ENCODE measurements at regions not wholly inside any gene's neighbourhood (a gene's known extent, or its start where the extent isn't known, plus 50 kb on each side); places are given as distances from the start of the nearest gene placed in this dataset.
A peak's percentile ranks its signal among the peaks of the same experiment; 100 is the strongest.

DNA sequence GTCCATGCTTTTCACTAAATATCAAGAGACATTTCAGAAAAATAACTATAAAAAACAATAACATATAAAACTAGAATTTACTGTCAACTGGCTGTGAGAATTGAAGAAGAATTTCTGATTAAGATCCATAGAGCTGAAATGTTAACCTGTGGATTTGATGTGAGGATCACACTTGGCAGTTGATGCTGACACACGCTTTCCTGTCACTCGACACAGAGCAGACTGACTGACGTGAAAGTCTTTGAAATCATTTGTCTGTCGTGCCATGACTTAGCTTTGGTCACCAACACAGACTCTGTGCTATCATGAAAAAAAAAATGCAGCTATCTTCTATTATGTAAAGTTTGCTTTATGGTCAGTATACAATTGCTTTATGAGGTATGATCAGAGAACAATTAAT is 706.0 kb upstream of the ZP4 start:
- no peak for DNase-seq (ENCODE audit: low read depth in 4 of 4, low spot score in 3 of 4)

DNA sequence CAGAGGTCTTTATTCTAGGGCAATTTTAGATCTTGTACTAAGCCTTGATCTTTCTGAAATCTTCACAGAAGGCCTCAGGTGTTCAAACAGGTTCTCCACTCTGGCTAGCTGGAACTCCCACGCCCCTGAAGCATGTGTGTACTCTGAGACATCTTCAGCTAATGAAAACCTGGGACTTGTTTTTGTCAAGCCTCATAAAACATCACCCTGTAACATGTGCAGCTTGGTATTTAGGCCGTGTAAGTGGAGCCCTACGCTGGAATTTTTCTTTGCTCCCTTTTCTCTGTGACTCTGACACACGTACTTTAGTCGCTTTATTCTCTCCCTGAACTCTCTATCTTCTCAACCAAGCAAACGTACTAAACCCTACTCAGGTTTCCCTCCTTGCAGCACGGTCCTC is 701.9 kb upstream of the ZP4 start:
- DNase-seq (ENCODE audit: low read depth in 4 of 4, low spot score in 3 of 4), result peak; percentile 7 to 56 (median 38)

DNA sequence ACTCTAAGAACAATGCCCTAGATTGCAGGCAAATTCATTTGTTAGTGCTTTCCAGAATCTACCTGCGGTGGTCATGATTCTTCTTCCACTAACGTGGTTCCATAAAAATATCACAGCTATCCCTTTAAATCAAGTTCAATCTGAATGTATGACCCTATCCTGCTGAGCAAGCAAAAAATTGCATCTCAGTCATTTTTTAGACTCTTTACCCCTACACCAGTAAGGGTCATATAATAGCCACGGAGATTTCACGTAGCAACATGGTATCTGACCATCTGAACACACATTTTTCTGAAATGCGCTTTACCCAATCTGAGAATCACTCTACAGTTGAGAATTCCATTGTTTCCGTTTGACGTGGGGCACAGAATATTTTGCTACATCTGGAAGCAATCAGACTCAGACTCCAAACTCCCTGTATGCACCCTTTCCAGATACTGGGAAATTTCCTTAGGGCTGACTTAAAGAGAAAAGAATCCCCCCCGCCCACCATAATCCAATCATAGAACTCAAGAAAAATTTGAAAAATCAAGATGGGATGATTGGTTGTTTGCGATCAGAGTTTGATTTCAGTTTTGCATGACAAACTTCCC is 699.2 kb upstream of the ZP4 start:
- no peak for DNase-seq (ENCODE audit: low read depth in 4 of 4, low spot score in 3 of 4)

DNA sequence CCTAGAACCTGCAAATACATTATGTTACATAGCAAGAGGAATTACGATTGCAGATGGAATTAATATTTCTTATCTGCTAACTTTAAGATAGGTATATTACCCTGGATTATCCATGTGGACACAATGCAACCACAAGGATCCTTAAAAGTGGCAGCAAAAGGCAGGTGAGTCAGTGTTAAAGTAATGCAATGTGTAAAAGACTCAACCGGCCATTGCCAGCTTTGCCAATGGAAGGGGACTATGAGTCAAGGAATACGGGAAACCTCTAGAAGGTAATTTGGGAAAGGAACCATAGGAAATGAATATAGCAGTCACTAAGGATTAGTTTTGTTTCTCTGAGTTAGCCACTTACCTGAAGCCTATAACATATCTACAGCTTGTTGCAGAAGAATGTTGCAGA is 692.1 kb upstream of the ZP4 start:
- DNase-seq (ENCODE audit: low read depth in 4 of 4, low spot score in 3 of 4), result no peak

DNA sequence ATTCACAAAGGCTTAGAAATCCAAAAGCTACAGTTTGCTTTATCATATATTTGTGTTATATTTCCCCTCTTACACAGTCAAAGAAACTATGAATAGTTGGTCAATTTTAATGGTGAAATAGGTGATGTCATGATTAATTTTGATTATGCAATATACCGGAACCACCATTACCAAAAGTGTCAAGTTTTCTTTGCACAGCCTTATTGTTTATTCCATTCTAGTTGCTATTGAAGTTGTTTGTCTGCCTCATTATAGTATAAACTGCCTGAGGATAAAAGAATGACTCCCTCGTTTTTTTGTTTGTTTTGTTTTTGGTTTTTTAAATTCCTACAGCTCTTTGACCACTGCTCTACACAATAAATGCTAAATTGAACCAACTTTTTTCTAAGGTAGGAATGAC is 690.6 kb upstream of the ZP4 start:
- DNase-seq (ENCODE audit: low read depth in 4 of 4, low spot score in 3 of 4), result no peak

DNA sequence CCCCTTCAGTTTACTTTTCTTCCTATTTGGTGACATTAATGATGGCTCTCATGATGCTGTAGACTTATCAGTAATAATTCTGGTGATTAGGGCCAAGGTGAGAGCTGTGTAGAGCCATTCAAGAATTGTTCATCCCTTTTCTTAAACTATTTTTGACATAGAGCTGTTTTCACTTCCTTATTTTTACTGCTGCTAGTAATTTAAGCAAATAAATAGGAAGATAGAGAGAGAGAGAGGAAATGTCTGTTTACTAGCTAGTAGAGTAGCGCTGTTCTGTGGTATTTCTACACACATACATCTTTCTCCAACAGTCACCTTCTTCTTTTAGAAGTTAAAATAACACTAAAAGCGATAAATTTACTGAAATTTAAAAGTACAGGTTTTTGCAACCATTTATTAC is 678.0 kb upstream of the ZP4 start:
- no peak for DNase-seq (ENCODE audit: low read depth in 4 of 4, low spot score in 3 of 4)

DNA sequence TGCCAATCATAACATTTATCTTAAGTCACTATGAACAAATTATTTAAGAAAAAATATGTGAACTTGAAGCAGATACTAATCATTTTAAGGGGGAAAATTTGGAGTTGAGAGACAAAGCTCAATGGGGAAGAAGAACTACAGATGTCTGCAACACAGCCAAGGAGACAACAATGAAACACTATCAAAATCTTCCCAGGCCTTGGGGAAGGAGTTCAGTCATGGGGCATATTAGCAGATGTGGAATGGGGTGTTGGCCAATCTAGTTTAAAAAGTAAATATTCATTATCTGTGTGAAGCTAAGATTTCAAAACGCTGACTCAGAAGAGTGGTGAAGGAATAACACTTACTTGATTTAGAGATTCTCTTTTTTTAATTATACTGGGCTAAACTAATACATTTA is 671.6 kb upstream of the ZP4 start:
- no peak for DNase-seq (ENCODE audit: low read depth in 4 of 4, low spot score in 3 of 4)

DNA sequence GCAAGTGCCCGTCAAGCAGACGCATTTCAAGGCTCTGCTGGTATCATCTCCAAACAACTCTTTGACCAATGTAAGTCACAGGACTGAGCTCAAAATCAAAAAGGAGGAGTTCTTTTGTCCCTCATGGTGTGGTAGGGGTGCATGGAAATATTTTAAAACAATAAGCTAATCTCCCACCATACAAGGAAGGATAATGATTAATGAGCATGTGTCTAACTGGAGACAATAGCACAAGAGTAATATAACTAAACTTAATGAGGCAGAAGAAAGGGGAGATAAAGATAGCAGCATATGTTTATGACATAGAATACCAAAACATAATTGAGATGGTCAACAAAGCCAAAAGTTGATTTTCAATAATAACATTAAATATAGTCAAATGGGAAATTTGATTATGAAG is 668.0 kb upstream of the ZP4 start:
- DNase-seq (ENCODE audit: low read depth in 4 of 4, low spot score in 3 of 4), result no peak

DNA sequence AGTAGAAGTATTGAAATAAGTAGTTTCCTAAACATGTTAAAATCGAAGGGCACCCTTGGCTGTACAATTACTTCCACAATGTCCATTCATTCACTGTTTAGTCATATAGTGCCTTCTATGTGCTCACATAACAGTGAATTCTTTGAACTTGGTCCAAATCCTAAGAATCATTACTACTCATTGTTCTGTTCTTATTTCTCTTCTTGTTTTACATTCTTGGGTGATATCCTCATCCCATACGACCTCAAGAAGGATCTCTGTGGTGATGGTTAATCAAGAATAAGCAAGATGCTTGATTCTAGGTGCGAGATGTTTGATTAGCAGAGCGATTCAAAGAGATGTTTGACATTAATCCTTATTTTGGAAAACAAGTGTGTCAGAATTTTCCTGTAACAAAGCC is 667.4 kb upstream of the ZP4 start:
- no peak for DNase-seq (ENCODE audit: low read depth in 4 of 4, low spot score in 3 of 4)

DNA sequence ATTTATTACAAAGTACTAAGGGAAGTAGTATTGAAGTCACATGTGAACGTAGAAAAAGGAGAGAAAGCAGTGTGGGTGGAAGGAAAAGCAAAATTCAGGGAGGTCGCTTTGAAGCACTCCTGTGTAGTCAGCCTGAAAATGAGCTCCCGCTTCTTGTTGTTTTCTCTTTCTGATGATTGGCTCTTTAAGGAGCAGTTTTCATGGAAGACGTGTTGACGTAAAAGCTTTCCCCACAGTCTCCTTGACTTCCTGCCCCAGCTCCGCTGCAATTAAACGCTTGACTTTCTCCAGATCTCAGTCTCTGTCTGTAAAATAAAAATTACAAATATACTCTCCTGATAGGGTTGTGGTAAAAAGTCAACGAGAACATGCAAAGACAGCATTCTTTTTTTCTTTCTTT is 661.5 kb upstream of the ZP4 start:
- DNase-seq (ENCODE audit: low read depth in 4 of 4, low spot score in 3 of 4), result peak in 3 of 4 donors; percentile 7 to 12 (median 12)

DNA sequence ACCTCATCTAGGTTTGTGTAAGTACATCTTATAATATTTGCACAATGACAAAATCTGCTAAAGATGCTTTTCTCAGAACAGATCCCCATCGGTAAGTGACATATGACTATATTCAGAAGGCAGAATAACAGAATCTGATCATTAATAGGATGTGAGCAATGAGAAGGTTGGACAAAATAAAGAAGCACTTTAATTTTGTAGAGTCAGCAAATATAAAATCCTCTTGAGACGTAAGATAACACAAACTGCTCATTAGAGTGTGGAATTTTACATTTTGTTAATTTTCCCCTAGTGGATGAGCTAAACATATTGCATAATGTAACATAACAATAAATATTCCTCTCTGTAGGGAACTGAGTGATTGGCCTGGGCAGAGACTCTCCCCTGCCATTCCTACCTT is 658.4 kb upstream of the ZP4 start:
- no peak for DNase-seq (ENCODE audit: low read depth in 4 of 4, low spot score in 3 of 4)

DNA sequence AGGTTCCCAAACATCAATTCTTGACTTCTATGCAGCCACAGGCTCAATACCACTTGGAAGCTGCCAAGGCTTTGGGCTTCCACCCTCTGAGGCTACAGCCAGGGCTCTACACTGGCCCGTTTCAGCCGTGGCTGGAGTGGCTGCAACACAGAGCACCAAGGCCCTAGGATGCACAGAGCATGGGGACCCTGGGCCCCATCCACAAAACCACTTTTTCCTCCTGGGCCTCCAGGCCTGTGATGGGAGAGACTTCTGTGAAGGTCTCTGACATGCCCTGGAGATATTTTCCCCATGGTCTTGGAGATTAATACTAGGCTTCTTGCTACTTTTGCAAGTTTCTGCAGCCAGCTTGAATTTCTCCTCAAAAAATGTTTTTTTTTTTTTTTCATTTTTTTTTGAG is 655.4 kb upstream of the ZP4 start:
- no peak for DNase-seq (ENCODE audit: low read depth in 4 of 4, low spot score in 3 of 4)

DNA sequence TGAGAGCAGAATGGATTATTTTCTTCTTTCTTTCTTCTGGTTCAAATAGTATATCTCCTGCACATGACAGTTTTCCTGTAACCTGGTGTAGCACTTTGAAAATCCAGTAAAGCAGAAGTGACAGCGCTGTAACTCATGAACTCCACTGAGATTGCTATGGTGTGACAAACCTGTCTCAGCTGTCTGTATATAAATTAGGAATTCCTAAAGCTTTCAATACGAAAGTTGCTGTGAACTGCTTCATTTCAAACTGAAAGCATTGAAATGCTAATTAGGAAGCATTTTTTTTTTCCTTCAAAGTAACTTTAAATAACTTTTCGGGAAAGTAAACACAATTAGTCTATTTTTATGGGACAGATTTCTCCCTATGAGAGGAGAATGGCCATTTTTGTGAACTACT is 646.9 kb upstream of the ZP4 start:
- DNase-seq (ENCODE audit: low read depth in 4 of 4, low spot score in 3 of 4), result no peak

DNA sequence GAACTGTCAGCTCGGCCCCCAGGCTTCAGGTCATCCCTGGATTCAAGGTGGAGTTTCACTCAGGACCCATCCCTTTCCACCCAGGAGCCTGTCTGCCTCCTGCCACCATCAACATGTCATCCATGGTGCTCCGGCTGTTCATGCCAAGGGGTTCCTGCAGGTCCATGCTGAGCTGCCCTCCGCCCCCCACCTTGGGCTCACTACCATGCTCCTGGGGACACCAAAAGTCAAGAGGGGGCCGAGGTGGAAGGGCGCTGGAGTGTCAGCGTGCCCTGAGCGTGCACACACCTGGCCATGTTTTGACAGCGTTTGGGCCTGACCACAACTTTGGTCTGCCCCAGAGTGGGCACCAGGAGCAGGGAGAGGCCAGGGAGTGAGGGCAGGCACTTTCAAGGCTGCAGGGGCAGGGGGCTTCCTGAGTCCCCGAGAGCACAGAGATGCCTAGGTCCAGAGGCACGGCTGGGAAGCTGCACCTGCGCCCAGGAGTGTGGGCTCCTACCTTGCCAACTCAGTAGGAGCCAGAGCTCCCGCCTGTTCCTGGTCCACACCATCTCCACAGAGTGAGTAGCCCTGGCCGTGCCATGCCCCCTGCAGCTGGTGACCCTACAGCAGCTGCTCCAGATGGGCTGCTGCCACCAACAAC is 639.6 kb upstream of the ZP4 start:
- DNase-seq (ENCODE audit: low read depth in 4 of 4, low spot score in 3 of 4), result no peak

DNA sequence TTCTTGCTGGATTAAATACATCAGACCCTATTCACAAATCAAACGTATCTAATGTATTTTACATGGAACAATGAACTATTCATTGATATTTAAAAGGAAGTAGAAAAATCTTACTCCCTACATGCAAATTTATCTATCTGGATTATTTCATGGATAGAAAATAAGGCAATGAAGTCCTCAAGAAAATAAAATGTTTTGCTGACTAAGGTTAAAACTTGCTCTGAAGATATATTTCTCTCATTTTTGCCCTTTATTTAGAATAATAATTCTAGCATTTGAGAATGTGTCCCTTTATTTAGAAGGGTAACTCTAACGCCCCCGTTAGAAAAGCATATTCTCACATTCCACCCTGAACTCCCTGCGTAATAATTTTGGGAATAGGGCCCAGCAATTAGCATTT is 627.0 kb upstream of the ZP4 start:
- DNase-seq (ENCODE audit: low read depth in 4 of 4, low spot score in 3 of 4), result no peak

DNA sequence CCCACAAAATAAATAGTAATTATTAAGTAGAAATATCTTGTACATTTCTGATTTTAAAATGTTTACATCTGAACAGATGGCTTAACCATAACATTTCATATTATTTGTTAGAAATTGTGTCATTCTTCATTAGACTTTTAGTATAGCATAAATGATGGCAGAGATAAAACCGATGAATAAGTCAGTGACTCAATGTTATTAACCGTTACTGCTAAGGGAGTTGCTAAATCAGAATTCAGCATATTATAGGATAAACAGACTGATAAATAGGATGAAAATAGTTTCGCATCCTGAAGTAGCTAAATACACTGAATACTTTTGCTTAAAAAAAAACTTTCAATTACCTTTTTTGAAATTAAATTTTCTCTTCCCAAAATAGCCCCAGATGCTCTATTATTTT is 610.6 kb upstream of the ZP4 start:
- no peak for DNase-seq (ENCODE audit: low read depth in 4 of 4, low spot score in 3 of 4)

DNA sequence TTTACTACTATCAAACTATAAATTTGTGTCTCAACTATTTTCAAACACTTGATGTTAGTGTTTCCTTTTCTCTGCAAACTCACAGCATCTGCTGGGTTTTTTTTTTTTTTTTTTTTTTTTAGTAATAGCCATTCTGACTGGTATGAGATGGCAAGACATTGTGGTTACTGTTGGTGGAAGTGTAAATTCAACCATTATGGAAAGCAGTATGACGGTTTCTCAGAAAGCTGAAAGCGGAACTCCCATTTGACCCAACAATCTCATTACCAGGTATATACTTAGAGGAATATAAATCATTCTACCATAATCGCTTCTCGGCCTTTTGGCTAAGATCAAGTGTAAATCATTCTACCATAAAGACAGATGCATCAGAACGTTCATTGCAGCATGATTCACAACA is 608.3 kb upstream of the ZP4 start:
- DNase-seq (ENCODE audit: low read depth in 4 of 4, low spot score in 3 of 4), result no peak

DNA sequence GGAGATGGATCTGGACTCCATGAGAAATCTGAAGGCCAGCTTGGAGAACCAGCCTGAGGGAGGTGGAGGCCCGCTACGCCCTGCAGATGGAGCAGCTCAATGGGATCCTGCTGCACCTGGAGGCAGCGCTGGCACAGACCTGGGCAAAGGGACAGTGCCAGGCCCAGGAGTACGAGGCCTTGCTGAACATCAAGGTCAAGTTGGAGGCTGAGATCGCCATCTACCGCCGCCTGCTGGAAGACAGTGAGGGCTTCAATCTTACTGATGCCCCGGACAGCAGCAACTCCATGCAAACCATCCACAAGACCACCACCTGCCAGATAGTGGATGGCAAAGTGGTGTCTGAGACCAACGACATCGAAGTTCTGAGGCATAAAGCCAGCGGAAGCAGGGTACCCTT is 601.5 kb upstream of the ZP4 start:
- no peak for DNase-seq (ENCODE audit: low read depth in 4 of 4, low spot score in 3 of 4)

DNA sequence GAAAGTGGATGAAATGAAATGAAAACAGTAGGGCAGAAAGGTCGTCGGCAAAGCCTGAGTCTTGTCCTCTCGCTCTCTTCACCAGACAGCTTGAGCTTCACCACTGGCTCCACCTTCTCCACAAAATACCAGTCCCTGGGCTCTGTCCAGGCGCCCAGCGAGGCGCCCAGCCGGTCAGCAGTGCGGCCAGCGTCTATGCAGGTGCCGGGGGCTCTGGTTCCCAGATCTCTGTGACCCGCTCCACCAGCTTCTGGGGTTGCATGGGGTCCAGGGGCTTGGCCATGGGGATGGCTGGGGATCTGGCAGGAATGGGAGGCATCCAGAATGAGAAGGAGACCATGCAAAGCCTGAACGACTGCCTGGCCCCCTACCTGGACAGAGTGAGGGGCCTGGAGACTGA is 600.5 kb upstream of the ZP4 start:
- no peak for DNase-seq (ENCODE audit: low read depth in 4 of 4, low spot score in 3 of 4)

DNA sequence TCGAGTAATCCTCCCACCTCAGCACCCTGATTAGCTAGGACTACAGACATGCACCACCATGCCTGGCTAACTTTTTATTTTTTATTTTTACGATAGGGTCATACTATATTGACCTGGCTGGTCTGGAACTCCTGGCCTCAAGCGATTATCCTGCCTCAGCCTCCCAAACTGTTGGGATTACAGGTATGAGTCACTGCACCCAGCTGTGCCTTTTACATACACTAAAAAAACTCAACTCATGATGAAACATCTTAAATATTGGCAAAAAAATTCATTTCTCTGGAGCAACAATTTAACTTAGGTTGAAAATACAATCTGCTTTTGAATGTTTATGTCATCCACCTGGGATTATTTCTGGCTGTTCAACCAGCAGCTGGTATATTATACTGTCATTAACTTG is 598.3 kb upstream of the ZP4 start:
- no peak for DNase-seq (ENCODE audit: low read depth in 4 of 4, low spot score in 3 of 4)

DNA sequence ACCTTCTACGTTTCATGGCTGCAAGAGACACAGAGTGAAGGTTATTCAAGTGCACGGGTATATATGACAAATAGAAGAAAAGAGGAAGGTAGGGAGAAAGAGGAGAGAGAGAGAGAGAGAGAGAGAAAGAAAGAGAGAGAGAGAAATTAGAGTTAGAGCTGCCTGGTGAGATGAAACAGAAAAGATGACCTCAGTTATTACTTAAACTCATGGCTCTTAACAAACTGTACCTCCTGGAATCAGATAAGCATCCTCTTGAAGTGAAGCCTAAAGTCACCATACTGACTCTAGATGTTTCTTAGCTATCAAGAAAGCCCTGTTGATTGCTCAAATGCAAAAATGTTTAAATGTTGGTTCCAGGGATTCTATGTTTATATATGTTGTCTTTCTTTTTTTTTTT is 597.7 kb upstream of the ZP4 start:
- no peak for DNase-seq (ENCODE audit: low read depth in 4 of 4, low spot score in 3 of 4)

DNA sequence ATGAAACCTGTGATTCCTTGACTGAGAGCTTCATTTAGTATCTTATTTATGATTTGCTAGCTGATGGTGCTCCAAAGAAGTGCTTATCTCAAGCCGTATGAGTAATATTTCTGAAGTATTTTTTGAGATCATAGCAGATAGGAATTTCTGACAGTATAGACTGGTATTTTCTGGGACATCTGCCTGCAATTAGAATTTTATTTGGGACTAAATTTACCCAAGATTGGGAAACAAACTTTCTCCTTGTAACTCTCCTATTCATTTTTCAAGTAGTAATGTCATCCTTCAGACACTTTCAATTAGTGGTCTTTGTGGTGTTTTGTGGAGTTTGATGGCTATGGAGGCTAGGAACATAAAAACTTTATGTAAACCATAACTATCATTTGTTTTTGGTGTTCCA is 597.2 kb upstream of the ZP4 start:
- DNase-seq (ENCODE audit: low read depth in 4 of 4, low spot score in 3 of 4), result no peak

DNA sequence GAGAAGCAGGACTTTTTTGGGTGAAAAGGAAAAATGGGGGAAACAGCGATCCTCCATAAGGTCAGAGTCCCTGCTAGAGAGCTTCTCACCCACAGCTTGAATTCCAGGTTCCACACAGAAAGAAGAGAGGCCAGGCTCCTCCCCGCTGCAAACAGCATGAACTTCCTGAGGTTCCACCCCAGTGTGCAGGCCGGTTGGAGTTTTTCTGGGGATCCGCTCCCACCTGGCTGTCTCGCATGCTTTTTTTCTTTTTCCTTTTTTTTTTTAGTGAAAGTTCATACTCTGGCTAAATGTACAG is 595.1 kb upstream of the ZP4 start:
- no peak for DNase-seq (ENCODE audit: low read depth in 4 of 4, low spot score in 3 of 4)
